ENCODE measurements at regions not wholly inside any gene's neighbourhood (a gene's known extent, or its start where the extent isn't known, plus 50 kb on each side); places are given as distances from the start of the nearest gene placed in this dataset.

DNA sequence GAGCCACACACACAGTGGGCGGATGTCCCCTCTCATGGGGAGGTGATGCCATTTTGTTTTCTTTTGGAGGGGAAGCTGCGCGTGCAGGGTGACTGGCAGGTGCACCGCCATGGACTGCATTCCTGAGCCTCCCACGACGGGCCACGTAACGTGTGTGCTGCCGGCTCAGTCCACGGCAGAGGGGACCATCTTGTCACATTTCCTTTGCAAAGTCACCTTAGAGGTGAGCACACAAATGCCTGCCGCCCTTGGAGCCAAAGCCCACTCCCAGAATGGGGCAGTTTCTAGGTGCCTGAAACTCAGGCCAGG, 262.5 kb downstream of the CTTN start:
- TF ChIP-seq CTCF (IDR thresholded peaks at IDR 0.05; ENCODE audit: low read depth, low read length) (no peak), POLR2A (IDR thresholded peaks at IDR 0.05; ENCODE audit: extremely low read depth, insufficient read length) (no peak)

Data from NB4 (cell line).